DND-41 (cell line): ENCODE measurements at regions not wholly inside any gene's neighbourhood (a gene's known extent, or its start where the extent isn't known, plus 50 kb on each side); places are given as distances from the start of the nearest gene placed in this dataset.

Experiments
- EZH2 ChIP-seq: IDR thresholded peaks from 3 replicates; pipeline ENCODE4 v1.6.1; 2012; ENCODE audit warnings: borderline replicate concordance, low read depth, mild to moderate bottlenecking, moderate library complexity, low read length, inconsistent platforms; ENCODE audit not compliant: severe bottlenecking
- TF ChIP-seq, protein P1 (sequence below): IDR thresholded peaks from 2 replicates; pipeline ENCODE4 v1.5.1; 2012; ENCODE audit warnings: borderline replicate concordance, low read length, moderate library complexity, mild to moderate bottlenecking; ENCODE audit not compliant: poor library complexity, severe bottlenecking; ENCODE audit errors: extremely low read depth

- TF ChIP-seq, protein P1, sequence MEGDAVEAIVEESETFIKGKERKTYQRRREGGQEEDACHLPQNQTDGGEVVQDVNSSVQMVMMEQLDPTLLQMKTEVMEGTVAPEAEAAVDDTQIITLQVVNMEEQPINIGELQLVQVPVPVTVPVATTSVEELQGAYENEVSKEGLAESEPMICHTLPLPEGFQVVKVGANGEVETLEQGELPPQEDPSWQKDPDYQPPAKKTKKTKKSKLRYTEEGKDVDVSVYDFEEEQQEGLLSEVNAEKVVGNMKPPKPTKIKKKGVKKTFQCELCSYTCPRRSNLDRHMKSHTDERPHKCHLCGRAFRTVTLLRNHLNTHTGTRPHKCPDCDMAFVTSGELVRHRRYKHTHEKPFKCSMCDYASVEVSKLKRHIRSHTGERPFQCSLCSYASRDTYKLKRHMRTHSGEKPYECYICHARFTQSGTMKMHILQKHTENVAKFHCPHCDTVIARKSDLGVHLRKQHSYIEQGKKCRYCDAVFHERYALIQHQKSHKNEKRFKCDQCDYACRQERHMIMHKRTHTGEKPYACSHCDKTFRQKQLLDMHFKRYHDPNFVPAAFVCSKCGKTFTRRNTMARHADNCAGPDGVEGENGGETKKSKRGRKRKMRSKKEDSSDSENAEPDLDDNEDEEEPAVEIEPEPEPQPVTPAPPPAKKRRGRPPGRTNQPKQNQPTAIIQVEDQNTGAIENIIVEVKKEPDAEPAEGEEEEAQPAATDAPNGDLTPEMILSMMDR: no peak
- TF ChIP-seq EZH2: no peak
These were observed 134.9 kb upstream of the SLC14A2 start for GRCh38 chr18:45480219-45481015.
